CD4-positive, alpha-beta T cell treated with Interferon gamma for 1 hour (primary cell): ENCODE measurements at regions not wholly inside any gene's neighbourhood (a gene's known extent, or its start where the extent isn't known, plus 50 kb on each side); places are given as distances from the start of the nearest gene placed in this dataset.
"Not testable (repeated sequence)": the region's sequence is repeated elsewhere in the genome, so short reads cannot be mapped to it uniquely, and the experiment has no call there.

Experiments
- DNase-seq: peaks from one replicate; pipeline ENCODE4 v3.0.0-alpha.2; 2020

DNA sequence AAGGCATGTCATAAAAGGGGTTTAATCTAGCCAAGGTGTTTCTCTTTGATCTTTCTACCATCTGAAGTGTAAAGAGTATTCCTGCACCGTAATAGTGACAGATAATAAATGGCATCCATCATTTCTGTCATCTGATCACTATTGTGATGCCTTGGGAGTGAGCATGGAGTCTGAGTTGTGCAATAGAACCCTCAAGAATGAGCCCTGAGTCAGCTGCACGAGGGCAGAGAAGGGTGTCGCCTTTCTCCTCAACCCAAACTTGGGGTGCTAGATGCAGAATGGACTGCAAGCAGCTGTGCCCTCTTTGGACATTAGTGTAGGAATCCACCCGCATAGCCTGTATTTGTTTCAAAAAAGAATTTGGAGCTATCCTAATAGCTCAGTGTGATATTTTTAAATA is 115.2 kb downstream of the ZNF37A start:
- DNase-seq: no peak

- DNase-seq: not testable (repeated sequence)
Observed at GRCh38 chr10:38209748-38210147, 115.6 kb downstream of the ZNF37A start.

DNA sequence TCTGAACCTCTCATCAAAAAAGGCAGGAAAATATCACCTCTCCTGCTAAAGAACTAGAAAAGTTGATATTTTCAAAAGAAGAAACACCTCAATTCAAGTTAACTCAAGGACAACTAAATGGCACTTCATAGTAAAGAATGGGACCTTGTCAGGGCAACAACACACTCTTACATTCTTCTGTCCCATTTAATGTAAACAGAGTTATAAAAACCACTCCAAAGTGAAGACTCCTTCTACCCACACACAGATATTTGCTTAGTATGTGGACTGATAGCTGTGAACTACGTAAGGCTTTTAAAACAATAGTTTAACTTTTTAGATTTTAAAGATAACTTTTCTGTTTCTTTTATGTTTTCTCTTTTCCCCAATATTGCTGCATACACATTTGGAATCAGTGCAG is 118.3 kb downstream of the ZNF37A start:
- DNase-seq: no peak

DNA sequence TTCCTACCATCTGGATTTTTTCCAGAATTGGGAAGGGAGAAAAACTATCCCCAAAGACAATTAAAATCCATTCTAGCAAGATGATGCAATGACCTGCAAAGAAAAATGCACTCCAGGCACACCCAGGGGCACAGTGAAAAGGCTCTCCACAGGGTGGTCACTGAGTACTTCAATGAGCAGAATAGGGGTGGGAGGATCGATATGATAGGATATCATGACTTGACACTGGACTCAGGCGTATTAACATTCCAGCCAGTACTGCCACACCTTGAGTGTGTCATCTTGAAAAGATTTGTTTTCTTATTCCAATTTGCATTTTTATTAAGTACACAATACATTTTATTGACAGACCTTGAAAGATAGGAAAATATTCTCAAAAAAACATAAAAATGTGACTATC is 132.2 kb downstream of the ZNF37A start:
- no peak for DNase-seq

GRCh38 chr10:38228394-38228793 is 134.3 kb downstream of the ZNF37A start:
- no peak for DNase-seq

GRCh38 chr10:38238479-38238878 is 144.3 kb downstream of the ZNF37A start:
- DNase-seq: not testable (repeated sequence)

- DNase-seq: not testable (repeated sequence)
Observed at GRCh38 chr10:38242061-38242649, 148.0 kb downstream of the ZNF37A start.

GRCh38 chr10:38248113-38248512 is 154.0 kb downstream of the ZNF37A start:
- not testable (repeated sequence) for DNase-seq

- DNase-seq: not testable (repeated sequence)
Observed at GRCh38 chr10:38252551-38252950, 158.4 kb downstream of the ZNF37A start.

DNA sequence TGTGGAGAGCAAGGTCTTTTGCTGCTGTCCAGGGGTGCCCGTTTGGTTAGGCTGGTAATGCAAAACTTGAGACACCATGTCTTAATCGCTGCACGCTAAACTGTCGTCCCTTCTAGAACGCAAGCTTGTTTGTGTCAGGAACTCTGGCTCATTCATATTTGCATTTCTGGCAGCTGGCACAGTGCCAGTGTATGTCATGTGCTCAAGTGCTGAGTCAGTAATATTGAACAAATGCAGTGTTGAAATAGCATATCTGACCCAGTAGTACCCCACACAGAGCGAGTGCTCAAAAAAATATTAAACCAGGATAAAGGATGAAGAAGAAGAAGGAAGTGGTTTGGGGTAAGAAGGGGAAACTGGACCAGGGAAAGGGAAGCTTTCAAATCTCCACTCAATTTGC is 173.4 kb downstream of the ZNF37A start:
- DNase-seq: not testable (repeated sequence)

GRCh38 chr10:38271031-38271430 is 176.9 kb downstream of the ZNF37A start:
- DNase-seq: not testable (repeated sequence)

GRCh38 chr10:38274879-38275278 is 180.7 kb downstream of the ZNF37A start:
- not testable (repeated sequence) for DNase-seq

DNA sequence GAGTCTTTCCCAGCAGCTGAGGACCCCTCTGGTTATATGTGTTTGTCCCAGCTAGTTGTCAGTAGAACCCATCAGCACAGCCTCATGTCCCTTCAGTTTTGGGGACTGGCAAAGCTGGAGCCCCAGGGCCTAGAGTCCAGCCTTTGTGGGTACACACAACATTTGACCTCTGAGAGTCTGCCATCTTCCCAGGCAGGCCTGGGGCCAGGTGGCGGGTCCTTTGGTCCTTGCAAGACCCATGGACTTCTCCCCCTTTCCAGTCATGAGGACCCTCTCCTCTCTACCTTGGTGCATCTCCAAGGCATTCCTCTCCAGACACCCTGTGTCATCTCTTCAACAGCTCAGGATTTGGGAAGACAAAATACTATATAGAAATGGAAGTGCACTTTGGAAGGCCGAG is 198.4 kb downstream of the ZNF37A start:
- DNase-seq: not testable (repeated sequence)

- DNase-seq: not testable (repeated sequence)
Observed at GRCh38 chr10:38310111-38310510, 216.0 kb downstream of the ZNF37A start.

DNA sequence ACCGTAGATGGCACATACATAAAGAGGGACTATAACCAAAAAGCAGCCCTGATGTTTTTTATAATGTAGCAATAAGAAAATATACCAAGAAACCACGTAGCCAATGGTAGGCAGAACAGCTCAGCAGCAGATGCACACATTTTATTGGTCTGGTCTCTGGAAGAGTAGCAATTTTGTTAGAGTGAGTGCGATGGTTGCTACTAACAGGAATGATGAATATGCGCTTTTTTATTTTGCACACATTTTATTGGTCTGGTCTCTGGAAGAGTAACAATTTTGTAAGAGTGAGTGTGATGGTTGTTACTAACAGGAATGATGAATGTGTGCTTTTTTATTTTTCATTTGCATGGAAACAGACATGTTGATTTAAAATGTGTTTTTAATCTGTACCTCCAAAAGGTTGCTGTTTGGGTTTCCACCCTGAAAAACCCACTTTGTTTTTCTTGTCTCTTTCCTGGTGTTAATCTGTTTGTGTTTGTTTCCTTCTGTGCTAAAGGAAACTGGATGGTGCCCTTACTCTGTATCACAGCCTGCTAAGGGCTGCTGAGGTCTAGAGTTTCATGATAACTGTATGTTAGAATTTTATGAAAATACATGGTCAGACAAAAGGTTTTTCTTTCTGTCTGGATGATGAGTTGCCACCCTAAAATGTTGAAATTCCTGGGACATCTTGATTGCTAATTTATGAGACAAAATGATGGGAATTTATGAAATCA is 221.1 kb downstream of the ZNF37A start:
- not testable (repeated sequence) for DNase-seq

DNA sequence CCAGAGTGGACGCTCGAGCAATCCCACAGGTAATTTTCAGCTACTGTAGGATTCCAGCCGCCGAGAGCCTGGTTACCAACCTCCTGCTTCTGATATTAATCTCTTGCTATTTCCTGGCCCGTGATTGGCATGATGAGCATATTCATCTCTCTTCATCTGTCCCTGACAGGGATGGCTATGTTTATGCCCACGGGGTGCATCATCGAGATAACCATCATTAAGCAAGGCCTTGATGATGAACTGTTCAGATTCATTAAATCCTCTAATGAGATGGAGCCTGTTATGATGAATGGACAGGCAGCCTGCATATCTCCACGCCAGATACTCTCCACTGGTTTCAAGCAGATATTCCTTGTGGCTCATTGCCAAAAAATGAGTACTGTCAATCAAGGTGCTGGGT is 227.3 kb downstream of the ZNF37A start:
- not testable (repeated sequence) for DNase-seq

DNA sequence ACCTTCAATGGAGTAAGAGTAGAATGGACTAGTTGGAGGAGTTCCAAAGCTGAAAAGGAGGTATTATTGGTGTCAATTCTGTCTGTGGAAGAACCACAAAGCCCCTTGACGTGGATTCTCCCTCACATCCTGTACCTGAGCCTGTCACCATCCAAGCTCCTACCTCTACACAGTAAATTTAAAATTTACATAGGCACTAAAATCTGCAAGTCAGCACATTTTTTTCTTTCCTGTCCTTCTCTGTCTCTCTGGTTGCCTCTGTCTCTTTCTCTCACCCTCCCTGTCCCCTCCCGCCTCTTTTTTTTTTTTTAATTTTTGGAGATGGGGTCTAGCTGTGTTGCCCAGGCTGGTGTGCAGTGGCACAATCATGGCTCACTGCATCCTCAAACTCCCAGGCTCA is 236.2 kb downstream of the ZNF37A start:
- DNase-seq: not testable (repeated sequence)

DNA sequence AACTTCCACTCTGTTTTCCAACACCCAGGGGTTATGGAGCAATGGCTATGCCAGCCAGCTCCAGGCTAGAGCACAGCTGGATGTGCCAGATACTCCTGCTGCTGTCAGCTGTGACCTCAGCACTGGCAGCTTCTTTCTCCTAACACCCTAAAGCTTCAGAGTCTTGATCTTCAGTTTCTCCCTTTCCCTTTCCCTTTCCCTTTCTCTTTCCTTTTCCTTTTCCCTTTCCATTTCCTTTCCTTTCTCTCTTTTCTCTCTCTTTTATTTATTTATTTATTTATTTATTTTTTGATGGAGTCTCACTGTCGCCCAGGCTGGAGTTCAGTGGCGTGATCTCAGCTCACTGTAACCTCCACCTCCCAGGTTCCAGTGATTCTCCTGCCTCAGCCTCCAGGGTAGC is 237.0 kb downstream of the ZNF37A start:
- DNase-seq: not testable (repeated sequence)

DNA sequence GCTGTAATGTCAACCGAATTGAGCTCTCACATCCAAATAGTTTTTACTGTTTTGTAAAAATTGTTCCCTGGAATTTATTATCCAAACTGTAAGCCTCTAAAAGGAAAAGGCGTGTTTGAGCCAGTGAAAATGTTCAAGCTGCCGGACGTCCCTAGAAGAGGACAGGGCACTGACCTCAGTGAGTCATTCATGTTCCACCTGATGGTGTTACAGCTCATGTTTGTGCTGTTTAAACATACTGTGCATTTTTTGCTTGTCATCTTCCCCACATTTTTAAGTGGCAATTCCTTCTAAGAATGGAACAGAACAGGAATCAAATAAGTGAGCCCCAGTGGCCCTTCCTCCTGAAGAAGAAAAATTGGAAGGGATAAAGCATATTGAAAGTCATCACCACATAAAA is 239.6 kb downstream of the ZNF37A start:
- not testable (repeated sequence) for DNase-seq

DNA sequence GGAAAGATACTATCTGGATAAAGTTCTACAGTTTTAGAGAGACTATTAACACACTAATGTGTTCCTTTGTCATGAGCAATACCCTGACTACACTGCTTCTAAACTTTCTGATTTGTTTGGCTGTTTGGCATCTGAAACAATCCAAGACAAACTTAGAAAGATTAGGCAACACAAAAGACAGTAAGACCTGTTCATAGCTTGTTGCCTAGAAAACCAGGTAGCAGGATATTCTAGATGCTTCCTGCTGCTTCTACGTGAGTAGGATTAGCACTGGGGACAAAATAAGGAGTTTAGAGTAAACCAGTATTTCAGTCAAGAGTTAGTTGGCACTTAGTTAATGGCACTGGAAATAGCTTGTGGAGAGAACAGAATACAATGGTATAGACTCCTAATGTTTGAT is 256.5 kb downstream of the ZNF37A start:
- not testable (repeated sequence) for DNase-seq

DNA sequence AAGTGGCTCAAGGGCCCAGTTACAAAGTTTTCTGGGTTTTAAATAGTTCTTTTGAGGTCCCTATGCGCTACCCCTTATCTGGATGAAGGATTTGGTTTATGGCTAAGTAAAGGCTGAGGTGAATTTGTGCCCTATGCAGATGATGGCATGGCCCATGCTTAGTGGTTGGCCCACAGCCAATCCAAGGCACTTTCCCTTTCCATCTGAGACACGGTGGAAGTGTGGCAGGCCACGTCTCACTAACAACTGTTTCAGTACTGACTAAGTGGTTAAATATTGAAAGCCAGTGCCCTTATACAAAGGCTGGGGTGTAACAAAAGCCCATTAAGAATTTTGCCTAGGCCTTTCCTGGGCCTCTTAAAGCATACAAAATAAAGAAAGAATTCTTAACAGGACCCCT is 260.3 kb downstream of the ZNF37A start:
- DNase-seq: not testable (repeated sequence)

DNA sequence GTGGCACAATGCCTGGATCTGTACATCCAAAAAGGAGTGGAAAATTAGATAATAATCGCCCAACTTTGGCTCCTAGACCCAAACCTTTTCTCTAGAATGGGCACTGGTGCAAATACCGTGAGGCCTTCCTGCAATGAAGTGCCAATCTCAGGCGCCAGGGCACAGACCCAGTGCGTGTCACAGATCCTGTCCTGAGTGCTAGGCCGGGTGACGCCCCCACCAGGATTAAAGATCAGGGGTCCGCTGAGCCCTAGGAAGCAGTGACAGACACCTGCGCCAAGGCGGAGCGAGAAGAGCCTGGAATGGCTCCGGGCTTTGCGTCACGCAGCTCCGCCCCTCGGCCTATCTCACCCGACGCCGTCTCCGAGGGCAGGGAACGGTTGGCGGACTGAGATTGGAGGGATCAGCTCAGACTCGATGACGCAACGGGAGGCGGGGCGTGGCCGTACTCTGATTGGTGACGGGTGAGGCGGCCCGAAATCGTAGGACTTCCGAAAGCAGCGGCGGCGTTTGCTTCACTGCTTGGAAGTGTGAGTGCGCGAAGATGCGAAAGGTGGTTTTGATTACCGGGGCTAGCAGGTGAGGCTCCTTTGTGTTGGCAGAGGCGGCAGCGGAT is 261.9 kb downstream of the ZNF37A start:
- DNase-seq: peak; percentile 85

- not testable (repeated sequence) for DNase-seq
Observed at GRCh38 chr10:38356527-38356926, 262.4 kb downstream of the ZNF37A start.

GRCh38 chr10:38362514-38362913 is 268.4 kb downstream of the ZNF37A start:
- DNase-seq: not testable (repeated sequence)
